H4 (cell line): ENCODE measurements at regions not wholly inside any gene's neighbourhood (a gene's known extent, or its start where the extent isn't known, plus 50 kb on each side); places are given as distances from the start of the nearest gene placed in this dataset.

ENCODE experiments used
- DNase-seq: peaks from one replicate; pipeline ENCODE4 v3.0.0-alpha.2; 2015; ENCODE audit warnings: low spot score

- no peak for DNase-seq
Observed at GRCh38 chr15:62572797-62573196, 407.7 kb upstream of the C2CD4B start.

- no peak for DNase-seq
Observed at GRCh38 chr15:62573876-62574275, 408.8 kb upstream of the C2CD4B start.

- DNase-seq: no peak
Observed at GRCh38 chr15:62578546-62578945, 413.5 kb upstream of the C2CD4B start.

- DNase-seq: no peak
Observed at GRCh38 chr15:62578960-62579359, 413.9 kb upstream of the C2CD4B start.

- DNase-seq: no peak
Observed at GRCh38 chr15:62579842-62580241, 414.8 kb upstream of the C2CD4B start.

- no peak for DNase-seq
Observed at GRCh38 chr15:62582580-62582979, 417.5 kb upstream of the C2CD4B start.

- DNase-seq: no peak
Observed at GRCh38 chr15:62584301-62585235, 419.5 kb upstream of the C2CD4B start.

- DNase-seq: no peak
Observed at GRCh38 chr15:62588938-62589670, 424.0 kb upstream of the C2CD4B start.

- DNase-seq: peak; percentile 23
Observed at GRCh38 chr15:62591842-62592838, 427.1 kb upstream of the C2CD4B start.

GRCh38 chr15:62592920-62593319 is 427.8 kb upstream of the C2CD4B start:
- no peak for DNase-seq

GRCh38 chr15:62593681-62594399 is 428.8 kb upstream of the C2CD4B start:
- DNase-seq: no peak

GRCh38 chr15:62598217-62598616 is 433.1 kb upstream of the C2CD4B start:
- DNase-seq: no peak

GRCh38 chr15:62599791-62600777 is 435.0 kb upstream of the C2CD4B start:
- DNase-seq: no peak

- DNase-seq: peak; percentile 27
Observed at GRCh38 chr15:62601777-62602545, 436.9 kb upstream of the C2CD4B start.

GRCh38 chr15:62603742-62604141 is 438.7 kb upstream of the C2CD4B start:
- no peak for DNase-seq

GRCh38 chr15:62605282-62605681 is 437.3 kb upstream of the TPM1 start:
- DNase-seq: no peak

GRCh38 chr15:62606376-62607113 is 436.0 kb upstream of the TPM1 start:
- peak; percentile 89 for DNase-seq

- no peak for DNase-seq
Observed at GRCh38 chr15:62607114-62607462, 435.5 kb upstream of the TPM1 start.
